IPS DF 6.9 (cell line): ENCODE measurements at regions not wholly inside any gene's neighbourhood (a gene's known extent, or its start where the extent isn't known, plus 50 kb on each side); places are given as distances from the start of the nearest gene placed in this dataset.

Experiments used
- DNase-seq: peaks from one replicate; pipeline ENCODE4 v3.0.0-alpha.2; 2013; ENCODE audit warnings: low read depth, low spot score
- H3K27ac ChIP-seq: one replicate; pipeline ENCODE4 v1.5.1; 2013; ENCODE audit warnings: low read length, control low read depth
- H3K27me3 ChIP-seq: 2 replicates; pipeline ENCODE4 v1.6.1; 2013; ENCODE audit warnings: mild to moderate bottlenecking, low read length; ENCODE audit not compliant: control insufficient read depth, insufficient read depth
- H3K36me3 ChIP-seq: 2 replicates; pipeline ENCODE4 v1.6.1; 2013; ENCODE audit warnings: low read length; ENCODE audit not compliant: control insufficient read depth, insufficient read depth
- H3K4me1 ChIP-seq: 2 replicates; pipeline ENCODE4 v1.6.1; 2013; ENCODE audit warnings: low read length; ENCODE audit not compliant: control insufficient read depth, insufficient read depth
- H3K4me3 ChIP-seq: 2 replicates; pipeline ENCODE4 v1.5.1; 2013; ENCODE audit warnings: mild to moderate bottlenecking, low read length
- H3K9me3 ChIP-seq: 2 replicates; pipeline ENCODE4 v1.6.1; 2013; ENCODE audit warnings: low read length, inconsistent platforms; ENCODE audit not compliant: control insufficient read depth, insufficient read depth
- WGBS: extraction: QIAGEN DNeasy Blood & Tissue Kit; methylation state at CpG from one replicate; pipeline ENCODE4 v1.1.7; 2013; ENCODE audit warnings: mixed read lengths, missing lambda C conversion rate; ENCODE audit not compliant: insufficient read length, insufficient coverage; 5-methylcytosine and 5-hydroxymethylcytosine counted together

DNA sequence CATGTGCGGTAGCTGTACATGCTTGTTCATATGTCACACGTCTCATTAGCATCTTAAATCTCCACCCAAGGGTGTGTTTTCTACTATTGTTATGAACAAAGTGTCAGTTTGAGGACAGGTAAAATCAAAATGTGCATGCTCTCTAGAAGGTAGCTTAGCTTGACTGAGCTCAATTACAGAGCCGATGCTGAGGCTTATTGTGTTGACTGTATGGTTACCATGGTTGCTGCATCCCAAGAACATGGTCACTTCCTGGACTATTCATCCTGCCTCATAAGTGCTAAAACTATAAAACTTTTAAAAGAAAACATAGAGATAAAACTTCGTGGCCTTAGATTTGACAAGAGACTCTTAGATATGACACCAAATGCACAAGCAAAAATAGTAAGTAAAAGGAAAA lies 426.1 kb upstream of the CTNND2 start:
- peaks cover 4% of the 10 kb centered on the region; the same call in 1 of the 2 replicates for H3K4me1 ChIP-seq
- WGBS = no CpG with 5 or more reads among the region's 4 CpGs
- H3K27me3 ChIP-seq = no peaks in the 10 kb centered on the region
- H3K36me3 ChIP-seq = no peaks in the 10 kb centered on the region
- no peak overlapping the region for H3K27ac ChIP-seq
- no peaks in the 10 kb centered on the region for H3K9me3 ChIP-seq
- DNase-seq = no peak
- H3K4me3 ChIP-seq = no peak overlapping the region

GRCh38 chr5:12323637-12324229 lies 419.5 kb upstream of the CTNND2 start:
- Histone ChIP-seq H3K4me1 (peaks cover 1% of the 10 kb centered on the region; the same call in 1 of the 2 replicates), H3K9me3 (no peaks in the 10 kb centered on the region), H3K36me3 (no peaks in the 10 kb centered on the region), H3K27ac (no peak overlapping the region), H3K27me3 (no peaks in the 10 kb centered on the region), H3K4me3 (no peak overlapping the region)
- DNase-seq = peak; percentile 98
- WGBS = no CpG with 5 or more reads among the region's 7 CpGs

- no CpG with 5 or more reads among the region's 1 CpG for WGBS
- Histone ChIP-seq H3K4me1 (peaks cover 1% of the 10 kb centered on the region; the same call in 1 of the 2 replicates), H3K4me3 (no peak overlapping the region), H3K36me3 (no peaks in the 10 kb centered on the region), H3K9me3 (no peaks in the 10 kb centered on the region), H3K27ac (no peak overlapping the region), H3K27me3 (no peaks in the 10 kb centered on the region)
- no peak for DNase-seq
Observed at GRCh38 chr5:12322042-12322441, 417.8 kb upstream of the CTNND2 start.

GRCh38 chr5:12320331-12320730 lies 416.1 kb upstream of the CTNND2 start:
- H3K27me3 ChIP-seq = no peaks in the 10 kb centered on the region
- no peaks in the 10 kb centered on the region for H3K9me3 ChIP-seq
- H3K4me3 ChIP-seq = no peak overlapping the region
- H3K27ac ChIP-seq = no peak overlapping the region
- peaks cover 1% of the 10 kb centered on the region; the same call in 1 of the 2 replicates for H3K4me1 ChIP-seq
- WGBS = no CpG with 5 or more reads among the region's 3 CpGs
- H3K36me3 ChIP-seq = no peaks in the 10 kb centered on the region
- DNase-seq = no peak

DNA sequence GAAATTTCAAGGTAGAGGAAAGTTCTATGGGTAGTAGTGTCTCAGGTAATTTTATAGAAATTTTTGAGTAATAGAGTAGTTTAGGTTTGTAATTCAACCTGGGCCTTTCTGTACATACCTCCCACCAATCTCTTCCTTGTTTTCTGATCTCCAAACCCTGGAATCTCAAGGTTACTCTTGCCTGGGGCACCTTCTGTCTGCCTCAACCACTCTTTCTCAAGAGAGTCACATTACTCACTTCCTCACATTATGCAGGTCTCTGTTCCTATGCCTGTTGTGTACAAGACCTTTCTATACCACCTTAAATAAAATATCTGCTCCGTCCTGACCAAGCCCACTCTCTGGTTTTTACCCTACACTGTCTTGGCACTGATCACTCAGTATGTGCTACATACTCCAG lies 412.6 kb upstream of the CTNND2 start:
- Histone ChIP-seq H3K27ac (no peak overlapping the region), H3K36me3 (no peaks in the 10 kb centered on the region), H3K4me3 (no peak overlapping the region), H3K4me1 (no peaks in the 10 kb centered on the region; the same call in 1 of the 2 replicates), H3K27me3 (no peaks in the 10 kb centered on the region), H3K9me3 (no peaks in the 10 kb centered on the region)
- no CpG with 5 or more reads among the region's 1 CpG for WGBS
- DNase-seq = no peak

DNA sequence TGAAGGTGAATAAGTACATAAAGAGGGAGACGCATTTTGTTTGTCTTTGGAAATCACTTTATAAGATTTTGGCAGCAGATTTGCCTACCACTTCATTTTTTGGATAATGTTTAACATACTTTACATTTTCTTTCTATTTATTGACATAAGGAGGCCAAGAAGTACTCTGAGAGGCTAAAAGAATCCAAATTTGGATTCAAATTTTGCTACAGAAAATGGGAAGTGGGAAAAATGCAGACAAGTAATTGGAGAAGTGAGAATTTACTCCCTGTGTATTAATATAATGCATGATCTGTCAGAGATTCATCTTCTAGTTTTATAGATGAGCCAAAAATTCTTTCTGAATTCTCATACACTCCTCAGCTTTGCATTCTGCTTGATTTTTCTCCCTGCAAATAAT lies 411.2 kb upstream of the CTNND2 start:
- DNase-seq = no peak
- Histone ChIP-seq H3K27ac (no peak overlapping the region), H3K4me3 (no peak overlapping the region), H3K9me3 (no peaks in the 10 kb centered on the region), H3K36me3 (no peaks in the 10 kb centered on the region), H3K4me1 (no peaks in the 10 kb centered on the region), H3K27me3 (no peaks in the 10 kb centered on the region)
- no CpG with 5 or more reads among the region's 1 CpG for WGBS

- no CpG with 5 or more reads among the region's 2 CpGs for WGBS
- no peak overlapping the region for H3K4me3 ChIP-seq
- H3K27ac ChIP-seq = no peak overlapping the region
- no peaks in the 10 kb centered on the region for H3K9me3 ChIP-seq
- no peaks in the 10 kb centered on the region for H3K4me1 ChIP-seq
- H3K27me3 ChIP-seq = no peaks in the 10 kb centered on the region
- H3K36me3 ChIP-seq = no peaks in the 10 kb centered on the region
- DNase-seq = no peak
Observed at GRCh38 chr5:12313602-12314001, 409.4 kb upstream of the CTNND2 start.

GRCh38 chr5:12312343-12312742 lies 408.1 kb upstream of the CTNND2 start:
- Histone ChIP-seq H3K4me3 (no peak overlapping the region), H3K27me3 (no peaks in the 10 kb centered on the region), H3K27ac (no peak overlapping the region), H3K36me3 (no peaks in the 10 kb centered on the region), H3K9me3 (no peaks in the 10 kb centered on the region), H3K4me1 (no peaks in the 10 kb centered on the region)
- no CpG with 5 or more reads among the region's 5 CpGs for WGBS
- no peak for DNase-seq

DNA sequence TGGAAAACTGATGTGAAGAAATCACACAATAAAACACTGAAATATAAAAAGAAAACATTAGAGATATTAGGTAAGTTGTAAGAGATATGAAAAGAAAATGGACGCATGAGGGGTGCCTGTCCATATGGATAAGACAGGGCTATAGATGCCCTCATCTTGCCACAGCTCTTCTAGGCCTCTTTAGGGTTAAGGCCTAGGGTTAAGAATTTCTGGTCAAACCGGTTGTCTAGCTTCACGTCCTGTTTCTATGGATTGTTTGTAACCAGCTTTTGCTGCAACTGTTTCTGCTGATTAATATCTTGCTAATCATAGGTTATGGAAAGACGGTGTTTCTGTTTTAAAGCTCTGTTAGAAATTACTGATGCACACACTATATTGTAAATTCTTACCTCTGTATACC lies 389.9 kb upstream of the CTNND2 start:
- no peaks in the 10 kb centered on the region for H3K4me1 ChIP-seq
- H3K27ac ChIP-seq = no peak overlapping the region
- no peak overlapping the region for H3K4me3 ChIP-seq
- no peaks in the 10 kb centered on the region for H3K9me3 ChIP-seq
- H3K27me3 ChIP-seq = no peaks in the 10 kb centered on the region
- 100% methylated on average over 1 of the region's 4 CpGs for WGBS
- H3K36me3 ChIP-seq = no peaks in the 10 kb centered on the region
- DNase-seq = no peak

- H3K4me1 ChIP-seq = no peaks in the 10 kb centered on the region
- no peaks in the 10 kb centered on the region for H3K36me3 ChIP-seq
- no peak overlapping the region for H3K27ac ChIP-seq
- H3K4me3 ChIP-seq = no peak overlapping the region
- H3K27me3 ChIP-seq = no peaks in the 10 kb centered on the region
- DNase-seq = peak; percentile 55
- 100% methylated on average over 1 of the region's 6 CpGs for WGBS
- H3K9me3 ChIP-seq = no peaks in the 10 kb centered on the region
Observed at GRCh38 chr5:12292610-12293204, 388.5 kb upstream of the CTNND2 start.

- Histone ChIP-seq H3K9me3 (no peaks in the 10 kb centered on the region), H3K4me3 (no peak overlapping the region), H3K36me3 (no peaks in the 10 kb centered on the region), H3K27me3 (no peaks in the 10 kb centered on the region), H3K27ac (no peak overlapping the region), H3K4me1 (no peaks in the 10 kb centered on the region)
- DNase-seq = no peak
- no CpG with 5 or more reads among the region's 1 CpG for WGBS
Observed at GRCh38 chr5:12284604-12285003, 380.4 kb upstream of the CTNND2 start.
